Bone marrow (tissue), 2 donors: ENCODE measurements at regions not wholly inside any gene's neighbourhood (a gene's known extent, or its start where the extent isn't known, plus 50 kb on each side); places are given as distances from the start of the nearest gene placed in this dataset.
"Not testable (repeated sequence)": the region's sequence is repeated elsewhere in the genome, so short reads cannot be mapped to it uniquely, and the experiment has no call there.

Source experiments
- DNase-seq, 2 donors: peaks; one replicate each; lab custom pipeline; 2025; lab: John Stamatoyannopoulos, UW

- DNase-seq: not testable (repeated sequence)
These were observed 545.4 kb downstream of the CDY1 start for GRCh38 chrY:26167332-26167731.

- DNase-seq: not testable (repeated sequence)
These were observed 557.4 kb downstream of the CDY1 start for GRCh38 chrY:26179326-26179725.

GRCh38 chrY:26224974-26225373 lies 603.1 kb downstream of the CDY1 start:
- DNase-seq: not testable (repeated sequence)

GRCh38 chrY:26225468-26225867 lies 603.6 kb downstream of the CDY1 start:
- DNase-seq: not testable (repeated sequence)

- not testable (repeated sequence) for DNase-seq
These were observed 619.0 kb downstream of the CDY1 start for GRCh38 chrY:26240944-26241343.

- not testable (repeated sequence) for DNase-seq
These were observed 632.3 kb downstream of the CDY1 start for GRCh38 chrY:26254262-26254661.

GRCh38 chrY:26265449-26265848 lies 643.5 kb downstream of the CDY1 start:
- DNase-seq: not testable (repeated sequence)

GRCh38 chrY:26268421-26268820 lies 646.5 kb downstream of the CDY1 start:
- DNase-seq: not testable (repeated sequence)

GRCh38 chrY:26268934-26269333 lies 647.0 kb downstream of the CDY1 start:
- not testable (repeated sequence) for DNase-seq

GRCh38 chrY:26273089-26273488 lies 651.2 kb downstream of the CDY1 start:
- DNase-seq: not testable (repeated sequence)

- DNase-seq: not testable (repeated sequence)
These were observed 684.1 kb downstream of the CDY1 start for GRCh38 chrY:26306046-26306445.

- DNase-seq: not testable (repeated sequence)
These were observed 684.9 kb downstream of the CDY1 start for GRCh38 chrY:26306630-26307385.

- DNase-seq: not testable (repeated sequence)
These were observed 686.4 kb downstream of the CDY1 start for GRCh38 chrY:26308308-26308707.

GRCh38 chrY:26315065-26315464 lies 693.1 kb downstream of the CDY1 start:
- peak in 1 of 2 donors; percentile 0 for DNase-seq

GRCh38 chrY:26319488-26320202 lies 697.7 kb downstream of the CDY1 start:
- not testable (repeated sequence) for DNase-seq

- not testable (repeated sequence) for DNase-seq
These were observed 700.8 kb downstream of the CDY1 start for GRCh38 chrY:26322756-26323155.

- not testable (repeated sequence) for DNase-seq
These were observed 731.0 kb downstream of the CDY1 start for GRCh38 chrY:26352931-26353330.

- no peak for DNase-seq
These were observed 732.3 kb downstream of the CDY1 start for GRCh38 chrY:26354191-26354590.

GRCh38 chrY:26359869-26360268 lies 738.0 kb downstream of the CDY1 start:
- DNase-seq: not testable (repeated sequence)

GRCh38 chrY:26360472-26360871 lies 738.6 kb downstream of the CDY1 start:
- not testable (repeated sequence) for DNase-seq

- DNase-seq: not testable (repeated sequence)
These were observed 741.5 kb downstream of the CDY1 start for GRCh38 chrY:26363442-26363841.

- not testable (repeated sequence) for DNase-seq
These were observed 744.2 kb downstream of the CDY1 start for GRCh38 chrY:26366091-26366490.

GRCh38 chrY:26372480-26372879 lies 750.6 kb downstream of the CDY1 start:
- not testable (repeated sequence) for DNase-seq
